ENCODE measurements at regions not wholly inside any gene's neighbourhood (a gene's known extent, or its start where the extent isn't known, plus 50 kb on each side); places are given as distances from the start of the nearest gene placed in this dataset.
"Not testable (repeated sequence)": the region's sequence is repeated elsewhere in the genome, so short reads cannot be mapped to it uniquely, and the experiment has no call there.

DNA sequence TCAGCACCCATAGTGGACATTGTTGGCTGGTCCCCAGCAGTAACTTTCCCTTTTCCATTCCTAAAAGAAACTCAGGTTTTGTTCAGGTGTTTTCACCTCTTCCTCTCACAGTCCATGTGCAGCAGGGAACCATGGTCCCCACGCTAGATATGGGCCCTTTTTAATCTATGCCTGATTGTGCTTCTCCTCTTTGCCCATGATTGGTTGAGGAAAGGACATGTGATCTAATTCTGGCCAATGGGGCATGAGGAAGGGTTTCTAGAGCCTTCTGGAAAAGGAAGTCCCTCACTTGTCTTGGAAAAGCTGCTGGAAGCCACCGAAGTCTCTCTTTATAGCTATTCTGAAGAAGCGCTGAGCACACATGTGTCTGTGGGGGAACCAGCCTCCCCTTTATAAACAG, 330.7 kb downstream of the ACTR3B start:
- Histone ChIP-seq H3K4me3 (ENCODE audit: low read depth in 1 of 2, low read length in 2 of 2) (no peak overlapping the region), H3K27me3 (ENCODE audit: control insufficient read depth in 1 of 2, insufficient read depth in 2 of 2, low read length in 2 of 2) (no peaks in the 10 kb centered on the region), H3K9ac (ENCODE audit: low read length) (no peak overlapping the region), H3K4me1 (ENCODE audit: insufficient read depth, low read length) (no peaks in the 10 kb centered on the region), H3K27ac (ENCODE audit: low read depth, low read length) (no peak overlapping the region), H3K36me3 (ENCODE audit: insufficient read depth, low read length) (no peaks in the 10 kb centered on the region), H3K9me3 (ENCODE audit: low read length) (no peaks in the 10 kb centered on the region)

DNA sequence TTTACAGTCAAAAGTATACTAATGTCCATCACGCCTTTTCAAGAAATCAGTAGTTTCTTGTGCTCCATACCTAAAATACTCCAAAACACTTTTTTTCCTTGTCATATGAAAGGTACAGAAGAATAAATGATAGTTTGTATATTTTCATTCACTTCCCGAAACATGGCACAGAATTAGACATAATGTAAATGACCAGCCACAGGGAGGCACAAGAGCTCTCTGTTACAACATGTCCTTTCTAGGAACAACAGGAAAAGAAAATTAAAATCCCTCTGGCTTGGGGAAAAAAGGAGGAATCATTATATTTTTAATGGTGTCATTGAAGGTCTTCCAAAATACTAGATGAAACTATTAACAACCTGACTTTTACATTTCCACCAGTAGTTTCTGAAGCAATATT, 331.2 kb downstream of the ACTR3B start:
- Histone ChIP-seq H3K36me3 (ENCODE audit: insufficient read depth, low read length) (no peaks in the 10 kb centered on the region), H3K9me3 (ENCODE audit: low read length) (no peaks in the 10 kb centered on the region), H3K27ac (ENCODE audit: low read depth, low read length) (no peak overlapping the region), H3K4me3 (ENCODE audit: low read depth in 1 of 2, low read length in 2 of 2) (no peak overlapping the region), H3K27me3 (ENCODE audit: control insufficient read depth in 1 of 2, insufficient read depth in 2 of 2, low read length in 2 of 2) (no peaks in the 10 kb centered on the region), H3K9ac (ENCODE audit: low read length) (no peak overlapping the region), H3K4me1 (ENCODE audit: insufficient read depth, low read length) (no peaks in the 10 kb centered on the region)

DNA sequence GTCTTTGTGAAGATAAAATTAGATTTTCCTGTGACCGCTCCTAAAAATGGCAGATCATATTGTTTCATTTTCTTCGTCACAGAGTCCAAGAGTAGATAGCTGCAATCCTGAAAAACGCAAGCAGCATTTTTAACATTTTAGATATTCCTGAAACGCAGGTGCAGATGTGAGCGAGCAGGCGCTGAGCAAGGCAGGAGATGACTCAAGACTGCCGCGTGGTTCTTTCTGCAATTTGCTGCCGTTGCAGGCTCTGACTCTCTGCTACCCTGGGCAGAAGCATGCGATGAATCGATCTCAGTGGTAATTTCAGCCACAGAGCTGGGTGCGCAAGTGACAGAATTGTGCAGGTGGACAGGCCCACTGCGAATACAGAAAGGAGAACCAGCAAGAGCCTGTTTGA, 331.9 kb downstream of the ACTR3B start:
- no peaks in the 10 kb centered on the region for H3K4me1 ChIP-seq (ENCODE audit: insufficient read depth, low read length)
- H3K27me3 ChIP-seq (ENCODE audit: control insufficient read depth in 1 of 2, insufficient read depth in 2 of 2, low read length in 2 of 2) = no peaks in the 10 kb centered on the region
- H3K4me3 ChIP-seq (ENCODE audit: low read depth in 1 of 2, low read length in 2 of 2) = no peak overlapping the region
- H3K27ac ChIP-seq (ENCODE audit: low read depth, low read length) = no peak overlapping the region
- H3K9ac ChIP-seq (ENCODE audit: low read length) = no peak overlapping the region
- no peaks in the 10 kb centered on the region for H3K36me3 ChIP-seq (ENCODE audit: insufficient read depth, low read length)
- no peaks in the 10 kb centered on the region for H3K9me3 ChIP-seq (ENCODE audit: low read length)

DNA sequence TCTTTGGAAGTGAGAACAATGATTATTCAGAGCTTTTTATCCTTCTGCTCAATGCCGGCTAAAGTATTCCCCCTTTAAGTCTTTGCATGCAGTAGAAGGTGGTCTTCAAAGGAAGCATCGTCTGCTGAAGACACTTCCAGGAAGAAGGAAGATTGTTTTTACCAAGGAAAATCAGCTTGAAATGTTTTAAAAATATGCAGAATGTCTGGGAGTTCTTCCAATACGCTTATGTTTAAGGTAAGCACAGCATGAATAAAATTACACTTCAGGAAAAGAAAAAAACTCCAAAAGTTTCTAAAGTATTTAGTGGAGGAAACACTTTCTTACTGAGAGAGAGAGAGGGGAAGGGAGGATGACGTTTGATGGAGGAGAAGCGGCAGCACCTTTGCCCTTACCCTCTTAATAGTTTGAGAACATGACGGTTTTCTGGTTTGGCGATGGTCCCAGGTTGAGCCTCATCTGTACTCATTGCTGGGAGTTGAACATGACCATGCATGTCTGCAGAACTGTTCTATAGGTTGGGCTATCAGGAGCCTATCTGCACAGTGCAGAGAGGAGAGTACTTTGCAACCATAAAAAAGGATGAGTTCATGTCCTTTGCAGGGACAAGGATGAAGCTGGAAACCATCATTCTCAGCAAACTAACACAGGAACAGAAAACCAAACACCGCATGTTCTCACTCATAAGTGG, 338.1 kb downstream of the ACTR3B start:
- Histone ChIP-seq H3K27ac (ENCODE audit: low read depth, low read length) (no peak overlapping the region), H3K9ac (ENCODE audit: low read length) (no peak overlapping the region), H3K4me1 (ENCODE audit: insufficient read depth, low read length) (no peaks in the 10 kb centered on the region), H3K4me3 (ENCODE audit: low read depth in 1 of 2, low read length in 2 of 2) (no peak overlapping the region), H3K9me3 (ENCODE audit: low read length) (no peaks in the 10 kb centered on the region), H3K27me3 (ENCODE audit: control insufficient read depth in 1 of 2, insufficient read depth in 2 of 2, low read length in 2 of 2) (no peaks in the 10 kb centered on the region), H3K36me3 (ENCODE audit: insufficient read depth, low read length) (no peaks in the 10 kb centered on the region)

DNA sequence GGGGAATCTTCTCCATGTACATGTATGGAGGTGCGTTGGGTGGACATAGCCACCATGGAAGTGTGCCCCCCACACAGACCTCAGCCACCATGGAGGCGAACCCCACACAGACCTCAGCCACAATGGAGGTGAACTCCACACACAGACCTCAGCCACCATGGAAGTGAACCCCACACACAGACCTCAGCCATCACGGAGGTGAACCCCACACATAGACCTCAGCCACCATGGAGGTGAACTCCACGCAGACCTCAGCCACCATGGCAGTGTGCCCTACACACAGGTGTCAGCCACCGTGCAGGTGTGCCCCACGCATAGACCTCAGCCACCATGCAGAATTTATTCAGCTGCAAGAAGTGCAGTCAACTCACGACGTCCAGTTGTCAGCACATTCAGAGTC, 339.7 kb downstream of the ACTR3B start:
- no peak overlapping the region for H3K4me3 ChIP-seq (ENCODE audit: low read depth in 1 of 2, low read length in 2 of 2)
- H3K9ac ChIP-seq (ENCODE audit: low read length) = no peak overlapping the region
- no peaks in the 10 kb centered on the region for H3K4me1 ChIP-seq (ENCODE audit: insufficient read depth, low read length)
- H3K27me3 ChIP-seq (ENCODE audit: control insufficient read depth in 1 of 2, insufficient read depth in 2 of 2, low read length in 2 of 2) = no peaks in the 10 kb centered on the region
- no peak overlapping the region for H3K27ac ChIP-seq (ENCODE audit: low read depth, low read length)
- H3K9me3 ChIP-seq (ENCODE audit: low read length) = no peaks in the 10 kb centered on the region
- H3K36me3 ChIP-seq (ENCODE audit: insufficient read depth, low read length) = no peaks in the 10 kb centered on the region

DNA sequence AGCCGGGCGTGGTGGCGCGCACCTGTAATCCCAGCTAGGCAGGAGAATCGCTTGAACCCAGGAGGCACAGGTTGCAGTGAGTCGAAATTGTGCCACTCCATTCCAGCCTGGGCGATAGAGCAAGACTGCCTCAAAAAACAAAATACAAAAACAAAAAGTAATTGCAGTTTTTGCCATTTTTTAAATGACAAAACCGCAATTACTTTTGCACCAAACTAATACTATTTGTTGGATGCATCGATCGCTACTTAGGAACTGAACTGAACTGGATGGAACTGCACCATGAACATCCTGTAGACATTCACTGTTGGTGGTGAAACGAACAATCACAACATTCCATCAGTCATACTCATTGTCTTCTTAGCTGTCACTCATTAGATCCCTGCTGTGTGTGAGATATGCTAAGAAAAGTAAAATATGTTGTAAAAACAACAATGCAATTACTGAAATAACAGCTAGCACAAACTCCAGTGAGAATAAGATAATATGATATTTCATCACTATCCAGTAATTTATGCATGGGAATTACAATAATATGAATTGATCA, 341.2 kb downstream of the ACTR3B start:
- no peak overlapping the region for H3K4me3 ChIP-seq (ENCODE audit: low read depth in 1 of 2, low read length in 2 of 2)
- no peak overlapping the region for H3K9ac ChIP-seq (ENCODE audit: low read length)
- no peaks in the 10 kb centered on the region for H3K36me3 ChIP-seq (ENCODE audit: insufficient read depth, low read length)
- no peak overlapping the region for H3K27ac ChIP-seq (ENCODE audit: low read depth, low read length)
- no peaks in the 10 kb centered on the region for H3K4me1 ChIP-seq (ENCODE audit: insufficient read depth, low read length)
- no peaks in the 10 kb centered on the region for H3K27me3 ChIP-seq (ENCODE audit: control insufficient read depth in 1 of 2, insufficient read depth in 2 of 2, low read length in 2 of 2)
- no peaks in the 10 kb centered on the region for H3K9me3 ChIP-seq (ENCODE audit: low read length)

DNA sequence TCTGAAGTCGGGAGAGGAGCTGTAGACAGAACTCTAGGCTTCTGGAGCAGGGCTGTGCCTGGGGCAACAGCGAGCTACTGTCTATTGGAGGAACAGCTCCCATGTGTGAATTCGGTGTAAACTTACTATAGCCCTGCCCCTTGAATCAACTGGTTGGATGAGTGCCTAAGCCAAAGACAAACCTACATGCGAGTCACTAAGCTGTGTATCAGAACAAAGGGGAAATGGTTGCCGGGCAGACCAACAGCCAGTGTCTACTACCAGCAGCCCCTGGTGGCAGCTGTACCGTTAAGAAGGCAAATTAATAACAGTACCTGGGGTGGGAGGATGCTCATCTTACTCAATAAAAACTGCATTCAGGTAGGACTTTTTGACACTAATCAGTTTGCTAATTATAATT, 343.6 kb downstream of the ACTR3B start:
- Histone ChIP-seq H3K27me3 (ENCODE audit: control insufficient read depth in 1 of 2, insufficient read depth in 2 of 2, low read length in 2 of 2) (no peaks in the 10 kb centered on the region), H3K9me3 (ENCODE audit: low read length) (no peaks in the 10 kb centered on the region), H3K36me3 (ENCODE audit: insufficient read depth, low read length) (no peaks in the 10 kb centered on the region), H3K4me3 (ENCODE audit: low read depth in 1 of 2, low read length in 2 of 2) (no peak overlapping the region), H3K9ac (ENCODE audit: low read length) (no peak overlapping the region), H3K27ac (ENCODE audit: low read depth, low read length) (no peak overlapping the region), H3K4me1 (ENCODE audit: insufficient read depth, low read length) (no peaks in the 10 kb centered on the region)

DNA sequence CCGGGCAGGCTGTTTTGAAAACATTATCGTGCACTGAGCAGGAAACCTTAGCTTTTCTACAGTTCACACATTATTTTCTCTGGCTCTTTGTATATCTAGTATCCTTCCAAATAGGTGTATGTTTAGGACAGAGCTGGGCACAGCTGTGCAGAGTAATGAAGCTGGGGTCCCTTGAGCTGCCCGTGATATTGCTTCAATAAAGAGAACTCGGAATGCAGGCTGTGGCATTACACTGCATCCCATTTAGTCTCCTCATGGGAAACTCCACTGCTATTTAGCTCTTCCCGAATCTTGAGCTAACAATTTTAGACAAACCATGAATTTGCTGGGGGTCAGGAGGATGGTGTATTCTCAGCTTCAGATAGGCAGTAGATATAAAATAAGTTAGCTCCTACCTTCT, 348.3 kb downstream of the ACTR3B start:
- Histone ChIP-seq H3K9ac (ENCODE audit: low read length) (no peak overlapping the region), H3K27me3 (ENCODE audit: control insufficient read depth in 1 of 2, insufficient read depth in 2 of 2, low read length in 2 of 2) (no peaks in the 10 kb centered on the region), H3K4me3 (ENCODE audit: low read depth in 1 of 2, low read length in 2 of 2) (no peak overlapping the region), H3K4me1 (ENCODE audit: insufficient read depth, low read length) (no peaks in the 10 kb centered on the region), H3K27ac (ENCODE audit: low read depth, low read length) (no peak overlapping the region), H3K36me3 (ENCODE audit: insufficient read depth, low read length) (no peaks in the 10 kb centered on the region), H3K9me3 (ENCODE audit: low read length) (no peaks in the 10 kb centered on the region)

DNA sequence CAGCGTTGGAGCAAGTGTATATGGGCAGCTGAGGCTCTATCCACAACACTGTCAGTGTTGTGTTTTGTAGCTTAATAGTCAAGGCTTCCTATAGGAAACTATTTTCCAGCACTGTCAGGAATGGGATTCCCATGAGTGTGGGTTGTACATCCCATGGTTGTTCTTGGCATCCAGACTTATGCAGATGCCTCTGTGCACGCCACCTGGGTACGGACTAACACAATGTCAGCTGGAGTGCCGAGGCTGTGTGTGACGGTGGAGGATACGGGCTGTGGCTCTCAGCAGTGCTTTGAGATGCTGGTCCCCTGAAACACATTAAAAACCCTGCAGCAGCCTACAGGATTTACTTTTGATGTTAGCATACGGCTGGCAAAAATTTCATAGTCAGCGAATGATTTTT, 350.0 kb downstream of the ACTR3B start:
- no peaks in the 10 kb centered on the region for H3K9me3 ChIP-seq (ENCODE audit: low read length)
- no peak overlapping the region for H3K9ac ChIP-seq (ENCODE audit: low read length)
- no peaks in the 10 kb centered on the region for H3K4me1 ChIP-seq (ENCODE audit: insufficient read depth, low read length)
- H3K36me3 ChIP-seq (ENCODE audit: insufficient read depth, low read length) = no peaks in the 10 kb centered on the region
- no peak overlapping the region for H3K4me3 ChIP-seq (ENCODE audit: low read depth in 1 of 2, low read length in 2 of 2)
- H3K27ac ChIP-seq (ENCODE audit: low read depth, low read length) = no peak overlapping the region
- no peaks in the 10 kb centered on the region for H3K27me3 ChIP-seq (ENCODE audit: control insufficient read depth in 1 of 2, insufficient read depth in 2 of 2, low read length in 2 of 2)

DNA sequence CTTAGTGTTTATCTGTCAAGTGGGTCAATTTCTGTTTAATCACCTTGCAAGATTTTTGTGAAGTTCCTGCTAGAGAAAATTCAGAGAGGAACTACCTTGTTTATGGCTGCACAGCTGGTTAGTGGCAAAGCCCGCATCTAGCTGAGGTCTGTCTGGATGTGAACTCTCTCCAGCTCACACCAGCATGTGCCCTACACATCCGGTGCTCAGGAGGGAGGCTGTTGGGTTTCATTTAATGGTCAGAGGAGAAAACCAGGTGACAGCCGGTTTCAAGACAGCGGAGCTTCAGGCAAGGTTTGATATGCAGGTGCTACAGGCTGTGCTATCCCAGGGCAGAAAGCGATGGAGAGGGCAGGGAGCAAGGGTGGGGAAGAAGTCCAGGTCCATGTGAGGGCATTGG, 351.1 kb downstream of the ACTR3B start:
- Histone ChIP-seq H3K4me3 (ENCODE audit: low read depth in 1 of 2, low read length in 2 of 2) (no peak overlapping the region), H3K4me1 (ENCODE audit: insufficient read depth, low read length) (no peaks in the 10 kb centered on the region), H3K9ac (ENCODE audit: low read length) (no peak overlapping the region)

DNA sequence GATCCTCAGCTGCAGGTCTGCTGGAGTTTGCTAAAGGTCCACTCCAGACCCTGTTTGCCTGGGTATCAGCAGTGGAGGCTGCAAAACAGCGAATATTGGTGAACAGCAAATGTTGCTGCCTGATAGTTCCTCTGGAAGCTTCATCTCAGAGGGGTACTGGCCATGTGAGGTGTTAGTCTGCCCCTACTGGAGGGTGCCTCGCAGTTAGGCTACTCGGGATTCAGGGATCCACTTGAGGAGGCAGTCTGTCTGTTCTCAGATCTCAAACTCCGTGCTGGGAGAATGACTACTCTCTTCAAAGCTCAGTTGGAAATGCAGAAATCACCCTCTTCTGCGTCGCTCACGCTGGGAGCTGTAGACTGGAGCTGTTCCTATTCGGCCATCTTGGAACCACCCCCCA, 362.7 kb downstream of the ACTR3B start:
- H3K36me3 ChIP-seq (ENCODE audit: insufficient read depth, low read length); H3K9ac ChIP-seq (ENCODE audit: low read length); H3K27ac ChIP-seq (ENCODE audit: low read depth, low read length); H3K4me3 ChIP-seq (ENCODE audit: low read depth in 1 of 2, low read length in 2 of 2); H3K27me3 ChIP-seq (ENCODE audit: control insufficient read depth in 1 of 2, insufficient read depth in 2 of 2, low read length in 2 of 2); H3K9me3 ChIP-seq (ENCODE audit: low read length); H3K4me1 ChIP-seq (ENCODE audit: insufficient read depth, low read length): not testable (repeated sequence)

More for the DNA sequence above, 351.1 kb downstream of the ACTR3B start:
- Histone ChIP-seq H3K27ac (ENCODE audit: low read depth, low read length) (no peak overlapping the region), H3K9me3 (ENCODE audit: low read length) (no peaks in the 10 kb centered on the region), H3K36me3 (ENCODE audit: insufficient read depth, low read length) (no peaks in the 10 kb centered on the region), H3K27me3 (ENCODE audit: control insufficient read depth in 1 of 2, insufficient read depth in 2 of 2, low read length in 2 of 2) (no peaks in the 10 kb centered on the region)

DNA sequence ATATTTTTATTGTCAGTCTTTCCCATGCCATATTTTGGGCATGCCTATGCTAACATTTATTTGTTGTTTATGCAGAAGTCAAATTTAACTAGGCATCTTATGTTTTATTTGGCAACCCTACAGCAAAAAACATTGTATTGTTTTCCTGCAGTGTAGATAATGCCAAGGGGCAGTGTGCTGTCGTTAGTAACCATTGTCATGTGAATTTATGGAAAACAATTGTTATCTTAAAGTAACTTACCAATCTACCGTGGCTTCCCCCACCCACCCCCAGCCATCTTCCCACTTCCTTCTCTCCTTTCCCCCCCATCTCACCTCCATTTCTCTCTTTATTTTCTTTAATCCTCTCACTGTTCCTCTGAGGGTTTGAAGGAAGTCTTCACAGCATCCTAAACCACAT, 370.5 kb downstream of the ACTR3B start:
- no peaks in the 10 kb centered on the region for H3K9me3 ChIP-seq (ENCODE audit: low read length)
- no peaks in the 10 kb centered on the region for H3K36me3 ChIP-seq (ENCODE audit: insufficient read depth, low read length)
- H3K27ac ChIP-seq (ENCODE audit: low read depth, low read length) = no peak overlapping the region
- no peak overlapping the region for H3K9ac ChIP-seq (ENCODE audit: low read length)
- no peaks in the 10 kb centered on the region for H3K27me3 ChIP-seq (ENCODE audit: control insufficient read depth in 1 of 2, insufficient read depth in 2 of 2, low read length in 2 of 2)
- H3K4me1 ChIP-seq (ENCODE audit: insufficient read depth, low read length) = no peaks in the 10 kb centered on the region
- H3K4me3 ChIP-seq (ENCODE audit: low read depth in 1 of 2, low read length in 2 of 2) = no peak overlapping the region
